Calu3 (cell line): ENCODE measurements at regions not wholly inside any gene's neighbourhood (a gene's known extent, or its start where the extent isn't known, plus 50 kb on each side); places are given as distances from the start of the nearest gene placed in this dataset.
A peak's percentile ranks its signal among the peaks of the same experiment; 100 is the strongest.

Experiments used
- BruUV-seq: library from RNA; stranded (reverse); fragments of 400-500 nt; replicated peaks from 2 replicates; lab custom pipeline; 2021; lab: Mats Ljungman, UMichigan
- CTCF ChIA-PET: fragments of 300-600 bp; sonication (Branson Sonifier 250); formaldehyde crosslinking; loops from one replicate; lab custom pipeline; 2022; ENCODE audit warnings: antibody characterized with exemption; lab: Charles Lee
- DNase-seq: peaks from one replicate; pipeline ENCODE4 v3.0.0; 2022
- H3K27ac Mint-ChIP-seq: one replicate; pipeline ENCODE4 v1.8.0; 2022; ENCODE audit warnings: mixed read lengths; ENCODE audit not compliant: unreplicated experiment
- H3K27me3 Mint-ChIP-seq: one replicate; pipeline ENCODE4 v1.8.0; 2022; ENCODE audit warnings: mixed read lengths; ENCODE audit not compliant: unreplicated experiment
- H3K36me3 Mint-ChIP-seq: one replicate; pipeline ENCODE4 v1.8.0; 2022; ENCODE audit warnings: mild to moderate bottlenecking, moderate library complexity, mixed read lengths; ENCODE audit not compliant: insufficient read depth, unreplicated experiment
- H3K4me1 Mint-ChIP-seq: one replicate; pipeline ENCODE4 v1.8.0; 2022; ENCODE audit warnings: mild to moderate bottlenecking, low read depth, mixed read lengths; ENCODE audit not compliant: unreplicated experiment
- H3K4me3 Mint-ChIP-seq: one replicate; pipeline ENCODE4 v1.8.0; 2022; ENCODE audit warnings: mild to moderate bottlenecking, low read depth, moderate library complexity, mixed read lengths; ENCODE audit not compliant: unreplicated experiment
- H3K9me3 Mint-ChIP-seq: one replicate; pipeline ENCODE4 v1.8.0; 2022; ENCODE audit warnings: low read depth, mixed read lengths; ENCODE audit not compliant: unreplicated experiment
- CTCF ChIP-seq: fragments of 200-600 bp; IDR thresholded peaks from one replicate; pipeline ENCODE4 v1.8.0; 2022; ENCODE audit warnings: antibody characterized with exemption; ENCODE audit not compliant: unreplicated experiment
- intact Hi-C: fragments of 100-400 bp; cut with micrococcal nuclease; formaldehyde crosslinking; loops from one replicate; pipeline ENCODE4 v1.10.0; 2022; ENCODE audit not compliant: unreplicated experiment

DNA sequence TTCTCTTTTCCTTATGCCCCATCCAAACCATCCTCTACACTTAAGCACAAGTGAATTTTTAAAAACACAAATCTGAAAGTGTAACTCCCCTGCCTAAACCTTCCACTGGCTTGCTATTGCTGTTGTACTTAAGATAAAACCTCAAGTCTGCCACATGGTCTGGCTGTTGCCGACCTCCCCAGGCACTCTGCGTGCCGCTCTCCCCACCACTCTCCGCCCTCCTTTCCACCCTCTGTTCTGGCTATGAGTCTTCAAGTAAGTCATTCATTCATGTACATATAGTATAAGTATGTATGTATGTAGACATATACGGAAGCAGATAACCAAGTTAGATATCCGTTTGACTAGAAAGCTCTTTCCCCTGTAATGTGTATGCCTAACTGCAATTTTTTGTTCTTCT lies 94.7 kb upstream of the ANKRD55 start:
- TF ChIP-seq CTCF = no peak
- DNase-seq = no peak
- H3K36me3 Mint-ChIP-seq = peaks cover 9% of the 10 kb centered on the region
- no peaks in the 10 kb centered on the region for H3K27me3 Mint-ChIP-seq
- H3K4me3 Mint-ChIP-seq = no peak overlapping the region
- H3K9me3 Mint-ChIP-seq = no peaks in the 10 kb centered on the region
- H3K27ac Mint-ChIP-seq = peak overlapping the region; percentile 90
- intact Hi-C loops = loop anchor here (2.0 kb wide), 1 partner anchor 29 kb away; no protein-coding TSS in a partner anchor
- peaks cover 79% of the 10 kb centered on the region for H3K4me1 Mint-ChIP-seq
- BruUV-seq = no TSS peak
- CTCF ChIA-PET = interaction anchor here (0.7 to 1.5 kb wide), 3 partner anchors 42 to 58 kb away, joined by 3 to 4 read pairs (median 4); no protein-coding TSS in a partner anchor

DNA sequence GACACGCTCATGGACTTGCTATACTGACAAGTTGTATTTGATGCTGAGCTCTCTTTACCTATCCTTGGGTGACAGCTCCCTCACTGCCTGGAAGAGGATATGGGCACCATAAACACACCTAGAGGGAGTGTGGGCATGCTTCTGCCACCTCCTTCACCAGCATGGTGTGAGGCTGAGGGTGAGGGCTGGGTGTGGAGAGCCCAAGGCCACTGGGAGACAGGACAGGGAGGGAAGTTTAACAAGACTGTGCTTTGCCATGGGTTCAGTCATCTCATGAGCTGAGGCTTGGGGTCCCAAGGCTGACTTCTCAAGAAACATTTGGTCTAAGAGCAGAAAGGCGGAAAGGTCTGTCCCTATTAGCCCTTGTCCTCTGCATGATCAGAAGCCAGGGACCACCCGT lies 93.6 kb upstream of the ANKRD55 start:
- no TSS peak for BruUV-seq
- Mint-ChIP-seq H3K27me3 (no peaks in the 10 kb centered on the region), H3K4me1 (peaks cover 83% of the 10 kb centered on the region), H3K27ac (no peak overlapping the region), H3K4me3 (no peak overlapping the region), H3K36me3 (peaks cover 9% of the 10 kb centered on the region), H3K9me3 (no peaks in the 10 kb centered on the region)
- no peak for TF ChIP-seq CTCF
- CTCF ChIA-PET = interaction anchor here (0.6 to 1.0 kb wide), 2 partner anchors 21 to 431 kb away, joined by 3 to 4 read pairs; no protein-coding TSS in a partner anchor
- intact Hi-C loops = no loop called here
- DNase-seq = no peak

DNA sequence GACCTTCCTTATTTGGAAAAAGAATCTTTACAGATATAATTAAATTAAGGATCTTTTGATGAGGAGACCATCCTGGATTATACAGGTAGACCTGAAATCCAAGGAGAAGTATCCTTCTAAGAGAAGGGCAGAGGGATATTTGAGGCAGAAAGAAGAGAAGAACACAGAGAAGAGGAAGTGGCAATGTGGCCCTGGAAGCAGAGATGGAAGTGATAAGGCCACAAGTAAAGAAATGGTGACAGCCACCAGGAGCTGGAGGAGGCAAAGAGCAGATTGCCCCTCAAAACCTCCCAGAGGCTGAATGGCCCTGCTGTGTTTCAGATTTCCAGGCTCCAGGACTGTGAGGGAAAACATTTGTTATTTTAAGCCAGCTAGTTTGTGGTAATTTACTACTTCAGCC lies 93.0 kb upstream of the ANKRD55 start:
- no peak for DNase-seq
- Mint-ChIP-seq H3K27me3 (no peaks in the 10 kb centered on the region), H3K27ac (peak overlapping the region; percentile 17), H3K9me3 (no peaks in the 10 kb centered on the region), H3K4me3 (no peak overlapping the region), H3K4me1 (peaks cover 77% of the 10 kb centered on the region), H3K36me3 (peaks cover 9% of the 10 kb centered on the region)
- CTCF ChIA-PET = interaction anchor here (0.6 to 1.0 kb wide), 2 partner anchors 21 to 430 kb away, joined by 3 to 4 read pairs; no protein-coding TSS in a partner anchor
- intact Hi-C loops = no loop called here
- BruUV-seq = no TSS peak
- no peak for TF ChIP-seq CTCF

DNA sequence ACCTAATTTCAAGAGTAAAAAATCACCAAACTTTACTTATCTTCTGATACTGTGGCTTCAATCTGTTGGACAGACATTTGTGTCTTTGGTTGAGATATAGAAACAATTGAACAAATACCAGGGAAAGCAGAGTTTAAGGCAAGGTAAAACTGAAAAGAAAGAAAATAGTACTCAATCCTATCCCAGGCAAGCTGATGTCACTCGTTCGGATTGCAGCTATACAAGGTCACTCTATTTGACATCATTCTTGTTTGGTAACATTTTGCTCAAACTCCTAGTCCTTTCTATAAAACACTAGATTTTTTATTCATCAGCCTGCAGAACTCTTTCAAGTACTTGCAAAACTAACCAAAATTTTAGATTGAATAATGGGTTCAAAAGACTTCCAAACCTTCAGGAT lies 91.9 kb upstream of the ANKRD55 start:
- no peak for DNase-seq
- CTCF ChIA-PET = no interaction called here
- intact Hi-C loops = no loop called here
- Mint-ChIP-seq H3K27me3 (no peaks in the 10 kb centered on the region), H3K4me1 (peaks cover 68% of the 10 kb centered on the region), H3K9me3 (no peaks in the 10 kb centered on the region), H3K4me3 (no peak overlapping the region), H3K36me3 (peaks cover 9% of the 10 kb centered on the region), H3K27ac (peak overlapping the region; percentile 27)
- no peak for TF ChIP-seq CTCF
- BruUV-seq = no TSS peak
